ENCODE measurements at regions not wholly inside any gene's neighbourhood (a gene's known extent, or its start where the extent isn't known, plus 50 kb on each side); places are given as distances from the start of the nearest gene placed in this dataset.

GRCh38 chr7:4319280-4319679 is 362.8 kb upstream of the FOXK1 start:
- no peak overlapping the region for H3K4me3 ChIP-seq
- no peak for TF ChIP-seq POLR2A (IDR thresholded peaks at IDR 0.05)
- TF ChIP-seq CTCF (IDR thresholded peaks at IDR 0.05) = no peak
- H3K9me3 ChIP-seq = no peaks in the 10 kb centered on the region
- H3K36me3 ChIP-seq = no peaks in the 10 kb centered on the region
- H3K27ac ChIP-seq = no peak overlapping the region
- no peaks in the 10 kb centered on the region for H3K4me1 ChIP-seq
- DNase-seq = no peak
- no peaks in the 10 kb centered on the region for H3K27me3 ChIP-seq

GRCh38 chr7:4325732-4326131 is 356.4 kb upstream of the FOXK1 start:
- no peaks in the 10 kb centered on the region for H3K27me3 ChIP-seq
- H3K36me3 ChIP-seq = no peaks in the 10 kb centered on the region
- no peak for DNase-seq
- no peak overlapping the region for H3K27ac ChIP-seq
- H3K4me3 ChIP-seq = no peak overlapping the region
- no peaks in the 10 kb centered on the region for H3K9me3 ChIP-seq
- no peak for TF ChIP-seq POLR2A (IDR thresholded peaks at IDR 0.05)
- no peak for TF ChIP-seq CTCF (IDR thresholded peaks at IDR 0.05)
- H3K4me1 ChIP-seq = no peaks in the 10 kb centered on the region

GRCh38 chr7:4331711-4332110 is 350.4 kb upstream of the FOXK1 start:
- Histone ChIP-seq H3K27me3 (no peaks in the 10 kb centered on the region), H3K36me3 (no peaks in the 10 kb centered on the region), H3K4me3 (no peak overlapping the region), H3K4me1 (no peaks in the 10 kb centered on the region), H3K9me3 (no peaks in the 10 kb centered on the region), H3K27ac (no peak overlapping the region)
- no peak for DNase-seq
- TF ChIP-seq CTCF (IDR thresholded peaks at IDR 0.05) (no peak), POLR2A (IDR thresholded peaks at IDR 0.05) (no peak)

- H3K9me3 ChIP-seq = peaks cover 0 to 4% (median 0%) of the 10 kb centered on the region in 4 donors
- no peak overlapping the region for H3K4me3 ChIP-seq
- H3K36me3 ChIP-seq = no peaks in the 10 kb centered on the region
- DNase-seq = no peak
- H3K27ac ChIP-seq = no peak overlapping the region
- H3K27me3 ChIP-seq = no peaks in the 10 kb centered on the region
- TF ChIP-seq POLR2A (IDR thresholded peaks at IDR 0.05) (no peak), CTCF (IDR thresholded peaks at IDR 0.05) (no peak)
- no peaks in the 10 kb centered on the region for H3K4me1 ChIP-seq
Measured at GRCh38 chr7:4338556-4338955, 343.5 kb upstream of the FOXK1 start.

GRCh38 chr7:4343272-4344247 is 338.5 kb upstream of the FOXK1 start:
- Histone ChIP-seq H3K36me3 (no peaks in the 10 kb centered on the region), H3K27me3 (no peaks in the 10 kb centered on the region), H3K4me1 (no peaks in the 10 kb centered on the region), H3K4me3 (no peak overlapping the region), H3K27ac (no peak overlapping the region), H3K9me3 (peaks cover 0 to 4% (median 0%) of the 10 kb centered on the region in 4 donors)
- TF ChIP-seq POLR2A (IDR thresholded peaks at IDR 0.05) = no peak
- no peak for DNase-seq

- DNase-seq = no peak
- Histone ChIP-seq H3K4me1 (no peaks in the 10 kb centered on the region), H3K36me3 (no peaks in the 10 kb centered on the region), H3K9me3 (peaks cover 0 to 4% (median 0%) of the 10 kb centered on the region in 4 donors), H3K27ac (no peak overlapping the region), H3K4me3 (no peak overlapping the region), H3K27me3 (no peaks in the 10 kb centered on the region)
- TF ChIP-seq CTCF (IDR thresholded peaks at IDR 0.05) = no peak
- no peak for TF ChIP-seq POLR2A (IDR thresholded peaks at IDR 0.05)
Measured at GRCh38 chr7:4345004-4345403, 337.1 kb upstream of the FOXK1 start.

Data from Peyer's patch (tissue), 4 donors.